NB4 (cell line): ENCODE measurements at regions not wholly inside any gene's neighbourhood (a gene's known extent, or its start where the extent isn't known, plus 50 kb on each side); places are given as distances from the start of the nearest gene placed in this dataset.

Experiments used
- DNase-seq: peaks from one replicate; pipeline ENCODE4 v3.0.0; 2010; ENCODE audit warnings: low read depth
- H3K4me3 ChIP-seq: one replicate; pipeline ENCODE4 v1.5.1; 2011; ENCODE audit warnings: mild to moderate bottlenecking, low read depth, low read length, moderate library complexity
- CTCF ChIP-seq: IDR thresholded peaks from one replicate; pipeline ENCODE4 v1.5.1; 2012; ENCODE audit warnings: low read depth, low read length
- MAX ChIP-seq: IDR thresholded peaks from 2 replicates; pipeline ENCODE4 v1.6.1; 2011; ENCODE audit warnings: low read depth, low read length
- MYC ChIP-seq: IDR thresholded peaks from 2 replicates; pipeline ENCODE4 v1.6.1; 2011; ENCODE audit warnings: low read depth, low read length
- POLR2A ChIP-seq: IDR thresholded peaks from 2 replicates; pipeline ENCODE4 v1.6.1; 2011; ENCODE audit warnings: mild to moderate bottlenecking; ENCODE audit not compliant: insufficient read length; ENCODE audit errors: extremely low read depth

GRCh38 chr18:10067670-10068659 lies 154.1 kb downstream of the VAPA start:
- no peak for DNase-seq
- no peak for TF ChIP-seq POLR2A
- TF ChIP-seq MAX = no peak
- TF ChIP-seq MYC = no peak
- no peak for TF ChIP-seq CTCF
- no peak overlapping the region for H3K4me3 ChIP-seq

GRCh38 chr18:10068766-10069567 lies 155.2 kb downstream of the VAPA start:
- DNase-seq = no peak
- TF ChIP-seq MAX = no peak
- TF ChIP-seq MYC = no peak
- no peak for TF ChIP-seq CTCF
- no peak for TF ChIP-seq POLR2A
- no peak overlapping the region for H3K4me3 ChIP-seq

- DNase-seq = no peak
- H3K4me3 ChIP-seq = no peak overlapping the region
- TF ChIP-seq MYC (no peak), POLR2A (no peak), CTCF (no peak), MAX (no peak)
These were observed 156.8 kb downstream of the VAPA start for GRCh38 chr18:10070561-10071000.

- peak; percentile 85 for DNase-seq
- no peak for TF ChIP-seq POLR2A
- no peak for TF ChIP-seq MYC
- no peak for TF ChIP-seq CTCF
- no peak for TF ChIP-seq MAX
- no peak overlapping the region for H3K4me3 ChIP-seq
These were observed 158.9 kb downstream of the VAPA start for GRCh38 chr18:10072671-10073175.

GRCh38 chr18:10074110-10074509 lies 160.3 kb downstream of the VAPA start:
- no peak overlapping the region for H3K4me3 ChIP-seq
- no peak for DNase-seq
- TF ChIP-seq POLR2A (no peak), MYC (no peak)

GRCh38 chr18:10074728-10075127 lies 160.9 kb downstream of the VAPA start:
- TF ChIP-seq MAX (no peak), CTCF (no peak), MYC (no peak), POLR2A (no peak)
- H3K4me3 ChIP-seq = no peak overlapping the region
- no peak for DNase-seq
